Right cardiac atrium (tissue), 5 donors: ENCODE measurements at regions not wholly inside any gene's neighbourhood (a gene's known extent, or its start where the extent isn't known, plus 50 kb on each side); places are given as distances from the start of the nearest gene placed in this dataset.
A peak's percentile ranks its signal among the peaks of the same experiment; 100 is the strongest.

Source experiments
- ATAC-seq, 2 donors: fragments of 200-7000 bp; cut with Tn5 transposase; one replicate each; pipeline versions ENCODE4 v1.8.0 to v1.9.1; 2020; ENCODE audit warnings: moderate library complexity in 2 of 2, mild to moderate bottlenecking in 1 of 2
- DNase-seq, 3 donors: peaks; one replicate each; pipeline ENCODE4 v3.0.0-alpha.2; 2020
- H3K27ac ChIP-seq: one replicate; pipeline ENCODE4 v1.5.1; 2013; ENCODE audit warnings: mild to moderate bottlenecking, low read length, control low read depth, moderate library complexity
- H3K27me3 ChIP-seq: one replicate; pipeline ENCODE4 v1.6.1; 2013; ENCODE audit not compliant: control insufficient read depth, insufficient read depth
- H3K4me1 ChIP-seq: one replicate; pipeline ENCODE4 v1.6.1; 2013; ENCODE audit warnings: low read length; ENCODE audit not compliant: control insufficient read depth, insufficient read depth
- H3K4me3 ChIP-seq: one replicate; pipeline ENCODE4 v1.5.1; 2013; ENCODE audit warnings: low read length, control low read depth
- H3K9me3 ChIP-seq: one replicate; pipeline ENCODE4 v1.6.1; 2013; ENCODE audit warnings: low read length; ENCODE audit not compliant: control insufficient read depth
- WGBS: extraction: QIAGEN DNeasy Blood & Tissue Kit; methylation state at CpG from one replicate; pipeline ENCODE4 v1.1.7; 2013; 5-methylcytosine and 5-hydroxymethylcytosine counted together
- intact Hi-C, 4 donors: fragments of 100-400 bp; cut with DNase I; formaldehyde crosslinking; loops; one replicate each; pipeline versions ENCODE4 v1.11.0 to v1.14.0; 2022 to 2023
- donor health status: healthy with polysubstance abuse.
- donor health status: DM: no; HTN: yes; CAD: no.
- donor health status: DM: no; HTN: no; CAD: no.
- donor health status: DM: no; HTN: yes; CAD: no; lungs with severe emphysema.
- donor health status: DM: yes; HTN: yes; CAD: no.

- Histone ChIP-seq H3K4me1 (no peaks in the 10 kb centered on the region), H3K4me3 (no peak overlapping the region), H3K27ac (no peak overlapping the region), H3K27me3 (no peaks in the 10 kb centered on the region), H3K9me3 (no peaks in the 10 kb centered on the region)
- WGBS, result 32% methylated on average over 3 of the region's 3 CpGs
- no peak for ATAC-seq
- intact Hi-C loops, result no loop called here
- DNase-seq, result no peak
Measured at GRCh38 chr13:40243982-40244381, 422.5 kb downstream of the FOXO1 start.

GRCh38 chr13:40245567-40245966 is 420.9 kb downstream of the FOXO1 start:
- ATAC-seq, result no peak
- Histone ChIP-seq H3K27ac (no peak overlapping the region), H3K9me3 (no peaks in the 10 kb centered on the region), H3K27me3 (no peaks in the 10 kb centered on the region), H3K4me1 (no peaks in the 10 kb centered on the region), H3K4me3 (no peak overlapping the region)
- DNase-seq, result no peak
- WGBS, result 68% methylated on average over 3 of the region's 3 CpGs
- intact Hi-C loops, result no loop called here

- Histone ChIP-seq H3K4me3 (no peak overlapping the region), H3K4me1 (no peaks in the 10 kb centered on the region), H3K9me3 (no peaks in the 10 kb centered on the region), H3K27me3 (no peaks in the 10 kb centered on the region), H3K27ac (no peak overlapping the region)
- DNase-seq (no peak), ATAC-seq (peak in 1 of 2 donors; percentile 81)
- intact Hi-C loops, result no loop called here
Measured at GRCh38 chr13:40247845-40248244, 418.6 kb downstream of the FOXO1 start.

DNA sequence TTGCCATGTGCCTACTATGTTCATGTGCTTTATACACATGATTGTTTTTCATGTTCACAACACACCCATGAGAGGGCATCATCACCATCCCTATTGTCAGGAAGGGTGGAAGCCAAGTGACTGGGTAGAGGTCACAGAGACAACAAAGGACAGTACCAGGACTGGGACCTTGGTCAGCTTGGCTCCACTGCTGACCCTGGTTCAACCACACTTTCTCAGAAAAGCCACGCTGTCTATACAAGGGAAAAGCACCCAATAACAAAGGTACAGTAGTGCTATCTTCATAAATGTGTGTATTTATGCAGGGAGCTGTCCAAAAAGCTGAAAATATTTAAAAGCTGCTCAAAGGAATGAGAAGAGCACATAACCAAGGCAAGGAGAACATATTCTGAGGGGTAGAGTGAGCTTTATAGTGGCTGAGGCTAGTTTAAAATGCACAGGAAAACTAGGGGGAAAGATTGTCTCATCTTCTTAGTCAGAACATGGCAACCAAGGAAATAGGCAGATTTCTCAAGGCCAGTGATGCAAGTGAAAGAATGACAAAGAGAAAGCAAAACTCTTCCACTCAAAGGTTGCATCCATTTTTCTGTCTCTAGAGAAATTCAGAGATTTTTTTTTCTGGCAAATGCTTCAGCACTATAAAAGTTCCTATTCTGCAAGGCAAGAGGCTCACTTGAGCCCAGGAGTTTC is 415.0 kb downstream of the FOXO1 start:
- H3K4me1 ChIP-seq, result peaks cover 2% of the 10 kb centered on the region
- H3K27me3 ChIP-seq, result no peaks in the 10 kb centered on the region
- intact Hi-C loops, result no loop called here
- H3K27ac ChIP-seq, result no peak overlapping the region
- H3K9me3 ChIP-seq, result no peaks in the 10 kb centered on the region
- DNase-seq (no peak), ATAC-seq (peak; percentile 41)
- H3K4me3 ChIP-seq, result no peak overlapping the region
- WGBS, result 47% methylated on average over 1 of the region's 1 CpG

GRCh38 chr13:40252241-40252640 is 414.2 kb downstream of the FOXO1 start:
- intact Hi-C loops, result no loop called here
- Histone ChIP-seq H3K4me3 (no peak overlapping the region), H3K9me3 (no peaks in the 10 kb centered on the region), H3K4me1 (peaks cover 2% of the 10 kb centered on the region), H3K27ac (no peak overlapping the region), H3K27me3 (no peaks in the 10 kb centered on the region)
- WGBS, result 77% methylated on average over 3 of the region's 3 CpGs
- DNase-seq (no peak), ATAC-seq (peak in 1 of 2 donors; percentile 17)

DNA sequence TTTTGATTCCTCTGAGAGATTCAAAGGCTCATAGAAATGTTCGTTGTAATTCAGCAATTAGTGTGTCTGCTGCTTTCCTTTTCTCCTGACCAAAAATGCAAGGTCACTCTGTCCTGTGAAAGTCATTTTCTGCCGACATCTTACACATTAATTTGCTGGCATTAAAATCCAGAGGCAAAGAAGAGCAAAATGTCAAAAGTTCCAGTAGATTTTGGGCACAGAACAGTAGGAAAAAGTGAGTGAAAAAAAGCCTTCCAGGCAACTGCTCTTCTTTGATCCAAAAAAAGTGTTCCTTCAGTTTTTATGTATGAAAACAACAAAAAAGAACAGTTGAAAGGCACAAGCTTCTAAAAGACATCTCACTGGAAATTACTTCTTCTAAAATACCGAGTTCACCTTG is 413.8 kb downstream of the FOXO1 start:
- DNase-seq (no peak), ATAC-seq (no peak)
- no peak overlapping the region for H3K27ac ChIP-seq
- WGBS, result 57% methylated on average over 3 of the region's 3 CpGs
- H3K27me3 ChIP-seq, result no peaks in the 10 kb centered on the region
- intact Hi-C loops, result no loop called here
- peaks cover 2% of the 10 kb centered on the region for H3K4me1 ChIP-seq
- no peak overlapping the region for H3K4me3 ChIP-seq
- H3K9me3 ChIP-seq, result no peaks in the 10 kb centered on the region

DNA sequence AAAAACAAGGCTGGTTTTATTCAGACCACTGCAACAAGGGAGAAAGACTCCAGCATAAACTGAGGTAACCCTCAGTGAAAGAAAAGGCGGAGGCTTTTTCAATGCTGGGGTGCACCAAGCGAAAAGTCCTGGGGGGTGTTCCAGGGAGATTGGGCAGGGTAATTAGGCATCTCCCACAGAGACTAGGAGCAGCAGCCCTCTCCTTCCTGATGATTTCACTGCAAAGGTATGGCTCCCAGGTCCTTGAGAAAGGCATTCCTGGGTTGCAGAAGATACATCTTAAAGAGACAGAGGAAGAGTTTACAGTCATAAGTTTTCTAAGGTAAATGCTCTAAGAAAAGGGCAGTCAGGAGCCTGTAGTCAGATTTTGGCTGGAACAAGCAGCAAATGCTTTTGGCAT is 412.0 kb downstream of the FOXO1 start:
- no peak for ATAC-seq
- WGBS, result 97% methylated on average over 2 of the region's 2 CpGs
- intact Hi-C loops, result no loop called here

DNA sequence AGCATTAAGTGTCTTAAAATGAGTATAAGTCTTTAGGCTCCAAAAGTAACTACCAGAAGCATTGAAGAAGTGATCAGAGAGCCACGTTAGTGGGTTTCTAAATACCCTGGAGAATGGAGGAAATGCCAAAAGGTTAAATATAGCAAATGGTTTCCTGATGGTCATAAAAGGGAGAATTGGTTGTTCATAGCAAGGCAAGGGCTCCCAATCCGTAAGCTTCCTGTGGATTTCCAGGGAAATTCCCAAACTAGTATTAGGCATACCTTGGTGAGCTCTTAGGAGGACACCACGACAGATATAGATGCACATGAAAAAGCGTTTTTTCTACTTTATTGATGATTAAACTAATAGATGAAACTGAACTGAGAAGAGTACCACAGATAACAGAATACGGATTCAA is 410.9 kb downstream of the FOXO1 start:
- Histone ChIP-seq H3K4me1 (peaks cover 2% of the 10 kb centered on the region), H3K9me3 (no peaks in the 10 kb centered on the region), H3K27me3 (no peaks in the 10 kb centered on the region), H3K4me3 (no peak overlapping the region), H3K27ac (no peak overlapping the region)
- ATAC-seq (no peak), DNase-seq (no peak)
- intact Hi-C loops, result no loop called here
- 73% methylated on average over 5 of the region's 5 CpGs for WGBS

More for the DNA sequence above, 412.0 kb downstream of the FOXO1 start:
- no peaks in the 10 kb centered on the region for H3K9me3 ChIP-seq
- no peak overlapping the region for H3K27ac ChIP-seq
- no peaks in the 10 kb centered on the region for H3K27me3 ChIP-seq
- peaks cover 2% of the 10 kb centered on the region for H3K4me1 ChIP-seq
- no peak overlapping the region for H3K4me3 ChIP-seq
- no peak for DNase-seq

DNA sequence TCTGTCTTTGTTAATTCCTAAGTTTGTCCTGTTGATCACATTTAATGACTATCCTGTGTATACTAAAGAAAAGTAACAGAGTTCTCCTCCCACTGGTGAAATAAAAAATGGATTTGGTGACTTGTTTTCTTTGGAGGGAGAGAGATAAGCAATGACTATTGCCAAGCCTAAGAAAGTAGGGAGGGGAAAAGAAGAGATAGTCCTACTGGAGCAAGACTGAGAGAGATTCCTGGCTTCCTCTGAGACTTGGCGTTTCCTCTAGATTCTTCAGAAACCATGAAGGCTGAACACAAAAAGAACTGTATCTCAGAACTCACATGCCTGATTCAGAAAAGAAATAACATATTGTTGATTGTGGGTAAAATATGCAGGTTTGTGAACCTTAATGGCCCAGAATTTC is 406.5 kb downstream of the FOXO1 start:
- H3K27me3 ChIP-seq, result no peaks in the 10 kb centered on the region
- DNase-seq, result no peak
- H3K4me1 ChIP-seq, result peaks cover 2% of the 10 kb centered on the region
- H3K4me3 ChIP-seq, result no peak overlapping the region
- intact Hi-C loops, result no loop called here
- H3K9me3 ChIP-seq, result no peaks in the 10 kb centered on the region
- peak; percentile 90 to 96 for ATAC-seq
- WGBS, result 59% methylated on average over 1 of the region's 1 CpG
- H3K27ac ChIP-seq, result no peak overlapping the region

GRCh38 chr13:40261336-40261735 is 405.1 kb downstream of the FOXO1 start:
- no peak for DNase-seq
- ATAC-seq, result no peak
- Histone ChIP-seq H3K27me3 (no peaks in the 10 kb centered on the region), H3K4me3 (no peak overlapping the region), H3K27ac (no peak overlapping the region), H3K9me3 (no peaks in the 10 kb centered on the region), H3K4me1 (no peaks in the 10 kb centered on the region)
- 87% methylated on average over 4 of the region's 4 CpGs for WGBS
- intact Hi-C loops, result no loop called here

DNA sequence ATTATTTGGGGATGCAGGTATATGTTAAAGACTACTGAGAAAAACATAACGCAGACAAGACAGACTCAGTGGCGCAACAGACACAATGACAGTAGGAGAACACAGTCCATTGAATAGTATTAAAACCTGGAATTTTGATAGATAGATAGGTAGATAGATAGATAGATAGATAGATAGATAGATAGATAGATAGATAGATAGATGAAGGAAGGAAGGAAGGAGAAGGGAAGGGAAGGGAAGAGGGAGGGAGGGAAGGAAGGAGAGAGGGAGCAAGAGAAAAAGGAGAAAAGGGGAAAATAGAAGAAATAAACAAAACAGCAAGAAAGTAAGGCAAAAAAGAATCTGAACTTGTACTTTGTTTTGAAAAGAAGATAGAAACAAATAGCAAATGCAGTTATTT is 404.5 kb downstream of the FOXO1 start:
- no peaks in the 10 kb centered on the region for H3K9me3 ChIP-seq
- no peak overlapping the region for H3K27ac ChIP-seq
- DNase-seq (no peak), ATAC-seq (no peak)
- no peak overlapping the region for H3K4me3 ChIP-seq
- no peaks in the 10 kb centered on the region for H3K4me1 ChIP-seq
- over 99% methylated on average over 2 of the region's 2 CpGs for WGBS
- intact Hi-C loops, result no loop called here
- H3K27me3 ChIP-seq, result no peaks in the 10 kb centered on the region

DNA sequence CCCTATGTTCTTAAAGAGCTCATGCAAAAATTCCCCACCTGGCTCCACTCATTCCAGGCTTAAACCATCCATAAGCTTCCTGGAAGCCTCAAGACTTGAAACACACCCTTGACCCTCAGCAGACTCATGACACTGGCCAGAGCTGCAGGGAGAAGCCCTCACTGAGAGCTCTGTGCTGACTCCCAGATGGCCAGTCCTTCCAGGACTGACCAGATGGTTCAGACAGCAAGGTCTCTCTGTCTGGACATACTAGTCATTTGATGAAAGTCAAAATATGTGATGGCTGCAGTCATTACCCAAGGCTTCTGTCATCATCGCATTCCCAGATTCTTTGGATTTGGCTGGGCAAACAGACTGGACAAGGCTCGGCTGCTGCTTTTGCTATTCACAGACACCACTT is 397.4 kb downstream of the FOXO1 start:
- Histone ChIP-seq H3K27me3 (no peaks in the 10 kb centered on the region), H3K9me3 (no peaks in the 10 kb centered on the region), H3K4me1 (peaks cover 11% of the 10 kb centered on the region), H3K4me3 (no peak overlapping the region), H3K27ac (no peak overlapping the region)
- ATAC-seq (peak; percentile 38 to 82), DNase-seq (peak in 1 of 3 donors; percentile 52)
- 57% methylated on average over 2 of the region's 2 CpGs for WGBS
- intact Hi-C loops, result no loop called here
